ENCODE measurements at regions not wholly inside any gene's neighbourhood (a gene's known extent, or its start where the extent isn't known, plus 50 kb on each side); places are given as distances from the start of the nearest gene placed in this dataset.
"Not testable (repeated sequence)": the region's sequence is repeated elsewhere in the genome, so short reads cannot be mapped to it uniquely, and the experiment has no call there.

DNA sequence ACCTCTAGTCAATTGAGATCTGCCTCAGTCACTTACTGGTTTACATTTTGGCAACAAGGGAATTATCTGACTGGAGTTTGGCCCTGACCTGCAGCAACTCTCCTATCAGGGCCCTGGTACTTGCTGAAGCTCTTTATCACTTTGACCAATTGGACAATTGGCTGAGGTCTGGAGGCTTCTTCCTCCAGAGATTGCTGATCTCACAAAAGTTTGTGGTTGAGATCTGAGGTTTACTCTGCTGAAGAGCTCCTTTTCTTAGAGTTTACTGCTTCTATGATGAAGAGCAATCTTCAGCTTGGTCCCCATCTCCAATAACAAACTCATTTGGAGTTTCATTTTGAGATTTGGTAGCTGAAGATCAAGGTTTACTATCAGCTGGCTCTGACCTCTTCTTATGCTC is 276.9 kb upstream of the SGCG start:
- no peak for DNase-seq (ENCODE audit: low read depth, low spot score)
- in situ Hi-C loops (cut with HindIII; ENCODE audit: low pct_unique_long_range_greater_than_20kb, low sequenced_read_pairs): no loop called here

DNA sequence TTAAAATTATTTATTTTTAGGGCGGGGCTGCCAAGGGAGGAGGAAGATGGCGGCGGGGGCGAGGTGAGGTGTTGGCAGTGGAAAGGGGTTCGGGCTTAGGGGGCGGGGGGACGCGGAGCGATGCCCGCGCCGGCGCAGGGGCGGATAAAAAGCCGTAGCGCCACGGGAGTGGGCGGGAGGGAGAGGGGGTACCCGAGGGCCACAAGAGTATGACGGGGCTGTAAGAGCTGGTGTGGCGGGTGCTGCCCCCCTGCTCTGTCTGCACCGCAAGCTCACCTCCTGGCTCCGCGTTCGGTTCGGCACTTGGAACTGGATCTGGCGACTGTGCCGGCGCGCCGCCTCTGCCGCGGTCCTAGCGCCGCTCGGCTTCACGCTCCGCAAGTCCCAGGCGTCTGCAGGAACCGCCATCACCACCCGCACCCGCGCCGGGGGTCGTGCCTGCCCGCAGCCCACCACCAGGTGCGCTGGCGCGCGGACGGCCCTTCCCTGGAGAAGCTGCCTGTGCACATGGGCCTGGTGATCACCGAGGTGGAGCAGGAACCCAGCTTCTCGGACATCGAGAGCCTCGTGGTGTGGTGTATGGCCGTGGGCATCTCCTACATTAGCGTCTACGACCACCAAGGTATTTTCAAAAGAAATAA is 265.2 kb upstream of the SGCG start:
- peak; percentile 33 for DNase-seq (ENCODE audit: low read depth, low spot score)
- in situ Hi-C loops (cut with HindIII; ENCODE audit: low pct_unique_long_range_greater_than_20kb, low sequenced_read_pairs): no loop called here

DNA sequence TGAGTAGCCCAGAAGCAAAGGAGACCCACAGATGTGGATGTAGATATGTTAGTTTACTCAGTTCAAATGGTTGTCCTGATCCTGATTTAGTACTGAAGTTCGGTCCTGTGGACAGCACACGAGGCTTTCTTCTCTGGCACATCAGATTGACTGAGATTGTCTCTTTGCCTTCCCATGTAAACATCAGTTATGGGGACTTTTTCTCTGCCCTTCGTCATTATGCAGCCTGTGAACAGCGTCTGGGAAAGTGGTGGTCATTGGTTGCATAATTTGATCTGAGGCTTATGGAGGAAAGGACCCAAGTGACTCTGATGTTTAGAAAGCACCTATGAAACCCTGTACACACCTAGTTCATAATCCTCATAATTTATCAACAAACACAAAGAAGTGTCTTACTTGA is 264.5 kb upstream of the SGCG start:
- DNase-seq (ENCODE audit: low read depth, low spot score); in situ Hi-C loops (cut with HindIII; ENCODE audit: low pct_unique_long_range_greater_than_20kb, low sequenced_read_pairs): not testable (repeated sequence)

DNA sequence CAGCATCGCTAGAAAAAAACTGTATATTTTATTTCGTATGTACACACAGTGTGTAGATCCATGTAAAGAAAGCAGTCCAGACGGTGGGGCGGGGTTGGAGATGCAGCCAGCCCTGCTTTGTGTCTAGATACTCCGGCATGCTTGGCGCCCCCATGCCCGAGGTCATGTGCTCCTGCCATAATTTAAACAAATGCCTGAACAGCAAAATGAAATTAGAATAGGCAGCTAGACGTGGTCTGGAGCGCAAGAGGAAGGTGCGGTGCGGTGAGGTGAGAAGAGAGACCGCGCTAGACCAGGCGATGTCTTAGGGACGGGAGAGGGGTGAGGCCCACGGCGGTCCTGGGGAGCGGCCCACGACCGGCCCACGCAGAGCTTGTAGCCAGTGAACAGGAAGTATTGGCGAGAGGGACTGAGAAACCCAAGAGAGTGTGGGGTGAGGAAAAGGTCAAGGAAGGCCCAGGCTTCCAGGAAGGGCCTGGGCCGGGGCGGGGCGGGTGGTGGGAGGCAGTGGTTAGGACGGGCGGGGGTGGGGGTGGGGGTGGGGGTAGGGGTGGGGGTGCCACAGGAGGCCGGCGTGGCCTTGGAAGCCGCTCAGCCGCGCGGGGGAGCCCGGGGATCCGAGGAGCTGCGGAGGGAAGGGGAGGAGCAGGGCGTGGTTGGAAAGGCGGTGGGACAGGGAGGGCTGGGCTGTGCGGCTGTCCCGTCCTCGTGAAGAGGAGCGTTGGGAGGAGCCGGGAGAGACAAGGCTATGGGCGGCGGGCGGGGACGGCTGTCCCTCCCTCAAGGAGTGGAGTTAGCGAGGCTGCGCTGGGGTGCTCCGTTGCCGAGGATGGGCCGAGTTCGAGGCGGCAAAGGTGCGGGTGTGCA is 254.7 kb upstream of the SGCG start:
- DNase-seq (ENCODE audit: low read depth, low spot score): no peak
- in situ Hi-C loops (cut with HindIII; ENCODE audit: low pct_unique_long_range_greater_than_20kb, low sequenced_read_pairs): no loop called here

DNA sequence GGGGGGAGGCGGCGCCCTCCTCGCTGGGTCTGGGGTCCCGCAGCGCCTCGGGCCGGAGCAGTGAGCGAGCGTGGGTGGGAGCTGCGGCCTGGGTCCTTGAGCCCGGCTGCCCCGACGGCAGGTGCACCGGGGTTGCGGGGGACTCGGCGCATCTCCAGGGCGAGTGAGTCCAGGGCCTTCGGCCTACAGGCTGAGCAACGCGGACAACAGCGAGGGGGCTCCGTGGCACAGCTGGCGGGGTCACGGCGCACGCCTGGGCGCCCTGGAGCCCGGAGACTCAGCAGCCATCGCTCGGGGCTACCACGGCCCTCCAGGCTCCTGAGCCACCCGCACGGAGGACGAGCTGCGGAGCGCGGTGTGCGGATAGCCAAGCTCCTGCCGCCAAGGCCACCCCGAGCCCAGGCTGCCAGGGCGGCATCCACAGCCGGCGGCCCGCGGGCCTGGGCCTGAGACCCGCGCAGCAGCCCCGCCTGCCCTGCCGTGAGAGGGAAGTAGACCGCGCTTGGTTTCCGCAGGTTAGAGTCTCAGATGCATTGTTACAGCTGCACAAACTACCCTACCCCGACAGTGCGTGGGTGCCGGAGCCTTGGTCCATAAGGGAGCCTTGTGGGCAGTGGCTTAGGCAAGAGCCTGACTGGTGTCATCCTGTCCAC is 253.9 kb upstream of the SGCG start:
- in situ Hi-C loops (cut with HindIII; ENCODE audit: low pct_unique_long_range_greater_than_20kb, low sequenced_read_pairs): no loop called here
- DNase-seq (ENCODE audit: low read depth, low spot score): no peak

DNA sequence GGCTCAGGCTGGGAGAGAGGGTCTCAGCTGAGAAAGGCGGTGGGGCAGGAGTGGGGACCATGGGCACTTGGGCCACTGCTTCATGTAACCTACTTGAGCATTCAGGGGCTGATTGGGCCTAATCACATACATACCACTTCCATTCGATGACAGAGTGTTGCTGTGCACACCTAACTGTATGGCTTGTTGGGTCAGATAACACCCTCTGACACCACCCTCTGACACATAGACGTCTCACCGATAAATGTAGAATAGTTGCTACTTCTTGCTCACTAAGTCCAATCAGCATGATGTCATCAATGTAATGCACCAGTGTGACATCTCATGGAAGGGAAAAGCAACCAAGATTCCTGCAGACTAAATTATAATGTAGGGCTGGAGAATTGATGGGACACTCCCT is 252.9 kb upstream of the SGCG start:
- DNase-seq (ENCODE audit: low read depth, low spot score); in situ Hi-C loops (cut with HindIII; ENCODE audit: low pct_unique_long_range_greater_than_20kb, low sequenced_read_pairs): not testable (repeated sequence)

DNA sequence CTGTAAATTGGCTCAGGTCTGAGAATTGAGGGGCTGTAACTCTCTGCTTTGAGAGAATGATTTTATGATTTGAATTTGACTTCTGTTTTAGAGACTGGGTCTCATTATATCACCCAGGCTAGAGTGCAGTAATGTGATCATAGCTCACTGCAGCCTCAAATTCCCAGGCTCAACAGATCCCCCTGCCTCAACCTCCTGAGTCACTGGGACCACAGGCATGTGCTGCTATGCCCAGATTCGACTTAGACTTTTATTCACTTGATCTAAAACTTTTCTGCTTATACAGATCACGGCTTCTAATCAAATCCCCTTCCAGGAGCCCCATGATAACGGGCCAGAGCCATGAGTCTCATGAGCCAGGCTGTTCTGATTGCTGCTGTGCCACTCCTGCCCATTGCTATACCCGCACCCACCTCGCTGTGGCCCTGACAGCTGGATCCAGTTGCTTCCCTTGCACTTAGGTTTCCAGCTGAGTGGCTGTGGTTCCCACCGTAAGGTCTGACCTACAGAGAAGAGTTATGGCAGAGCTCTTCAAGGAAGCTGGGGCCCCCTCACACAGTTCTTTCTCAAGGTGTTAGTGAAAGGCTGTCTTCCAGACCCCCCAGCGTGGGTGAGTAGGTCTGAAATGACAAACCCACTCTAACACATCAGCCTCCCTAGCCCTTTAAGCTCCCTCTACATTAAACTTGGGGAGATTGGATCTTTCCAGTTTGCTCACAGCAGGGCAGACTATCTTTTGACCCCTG is 251.2 kb upstream of the SGCG start:
- in situ Hi-C loops (cut with HindIII; ENCODE audit: low pct_unique_long_range_greater_than_20kb, low sequenced_read_pairs): no loop called here
- no peak for DNase-seq (ENCODE audit: low read depth, low spot score)

DNA sequence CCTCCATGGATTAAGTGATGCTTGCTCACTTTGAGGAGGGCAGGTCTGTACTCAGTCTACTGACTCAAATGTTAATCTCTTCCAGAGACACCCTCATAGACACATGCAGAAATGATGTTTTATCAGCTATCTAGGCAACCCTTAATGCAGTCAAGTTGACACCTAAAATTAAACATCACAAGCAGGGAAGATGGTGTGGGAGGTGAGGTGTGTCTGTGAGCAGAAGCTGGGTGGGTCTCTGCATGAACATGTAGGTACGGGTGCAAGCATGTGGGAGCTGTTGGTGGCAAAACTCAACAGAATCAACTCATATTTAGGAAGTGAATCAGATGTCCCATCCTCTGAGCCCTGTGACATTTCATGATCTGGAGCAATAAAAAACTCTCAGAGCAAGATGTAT is 249.2 kb upstream of the SGCG start:
- DNase-seq (ENCODE audit: low read depth, low spot score): no peak
- in situ Hi-C loops (cut with HindIII; ENCODE audit: low pct_unique_long_range_greater_than_20kb, low sequenced_read_pairs): no loop called here

DNA sequence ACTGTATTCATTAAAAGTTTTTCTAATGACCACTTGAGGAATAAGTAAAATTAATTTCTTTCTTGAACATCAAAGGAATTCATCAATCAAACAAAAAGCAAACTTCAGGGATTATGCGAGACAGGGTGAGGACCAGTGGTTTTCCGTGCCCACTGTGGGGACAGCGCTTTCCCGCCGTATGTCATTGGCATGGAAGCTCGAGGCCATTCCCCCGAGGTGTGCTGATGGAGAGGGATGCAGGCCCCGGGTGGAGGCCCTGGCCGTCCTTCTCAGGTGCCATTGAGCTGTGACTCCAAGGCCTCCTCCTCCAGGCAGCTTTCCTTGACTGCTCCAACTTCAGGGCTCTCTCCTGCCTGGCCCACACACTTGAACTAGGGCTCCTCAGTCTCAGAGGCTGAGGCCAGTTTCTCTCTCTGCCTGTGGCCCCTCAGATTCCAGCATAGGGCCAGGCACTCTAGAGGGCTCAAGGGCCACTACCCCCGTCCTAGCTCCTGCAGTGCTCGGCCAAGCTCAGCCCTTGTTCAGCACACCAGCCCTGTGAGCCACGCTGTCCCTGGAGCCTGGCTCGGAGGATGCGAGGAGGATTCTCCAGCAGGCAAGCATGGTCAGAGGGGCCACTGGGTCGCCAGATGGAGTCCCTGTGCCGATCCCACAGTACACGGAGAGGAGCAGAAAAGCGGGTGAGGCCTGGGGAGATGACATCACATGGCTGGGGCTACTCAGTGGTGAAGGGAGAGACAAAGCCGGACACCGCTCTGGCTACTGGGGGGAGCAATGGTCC is 248.0 kb upstream of the SGCG start:
- DNase-seq (ENCODE audit: low read depth, low spot score); in situ Hi-C loops (cut with HindIII; ENCODE audit: low pct_unique_long_range_greater_than_20kb, low sequenced_read_pairs): not testable (repeated sequence)

DNA sequence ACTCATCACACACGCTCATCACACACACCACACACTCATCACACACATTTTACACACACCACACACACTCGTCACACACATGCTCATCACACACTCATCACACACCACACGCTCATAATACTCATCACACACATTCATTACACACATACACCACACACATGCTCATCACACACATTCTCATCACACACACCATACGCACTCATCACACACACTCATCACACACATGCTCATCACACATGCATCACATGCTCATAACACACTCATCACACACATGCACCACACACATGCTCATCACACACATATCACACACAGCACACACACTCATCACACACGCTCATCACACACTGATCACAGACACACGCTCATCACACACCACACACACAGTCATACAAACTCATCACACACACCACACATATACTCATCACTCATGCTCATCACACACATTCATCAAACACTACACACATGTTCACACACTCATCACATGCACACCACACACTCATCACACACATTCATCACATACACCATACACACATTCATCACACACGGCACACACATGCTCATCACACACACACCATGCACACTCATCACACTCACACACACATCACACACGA is 247.1 kb upstream of the SGCG start:
- no peak for DNase-seq (ENCODE audit: low read depth, low spot score)
- in situ Hi-C loops (cut with HindIII; ENCODE audit: low pct_unique_long_range_greater_than_20kb, low sequenced_read_pairs): no loop called here

DNA sequence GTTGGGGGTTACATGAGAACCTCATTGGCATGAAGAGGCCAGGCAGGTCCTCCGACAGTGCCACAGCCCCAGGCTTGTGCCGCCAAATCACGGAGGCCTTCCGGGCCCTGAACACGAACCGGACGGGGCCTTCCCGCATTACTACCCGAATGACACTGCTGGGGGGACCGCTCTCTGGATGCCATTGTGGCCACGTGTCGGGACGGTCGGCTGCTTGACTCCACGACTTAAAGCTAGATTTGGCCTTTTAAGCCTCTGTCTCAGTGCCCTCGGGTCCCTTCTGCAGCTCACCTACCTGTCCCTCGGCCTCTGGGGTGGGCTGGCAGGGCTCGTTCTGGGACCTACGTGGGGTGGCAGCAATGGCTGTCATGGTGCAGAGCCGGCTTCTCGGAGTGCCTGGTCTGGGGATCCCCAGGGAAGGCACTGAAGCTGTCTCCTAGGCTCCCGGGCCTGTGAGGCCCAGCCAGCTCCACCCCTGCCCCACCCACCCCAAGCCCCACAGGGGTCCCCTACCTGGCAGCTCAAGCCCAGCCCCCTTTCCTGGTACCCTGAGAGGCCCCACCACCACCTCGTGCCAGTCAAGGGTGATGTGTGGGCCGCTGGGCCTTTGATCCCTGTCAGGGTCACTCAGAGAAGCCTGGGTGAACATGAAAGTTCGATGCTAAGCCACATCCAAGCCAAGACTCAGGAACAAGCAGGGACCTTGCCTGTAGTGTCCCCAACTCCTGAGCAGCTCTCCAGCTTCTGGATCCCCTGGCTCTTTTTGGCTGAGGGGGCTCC is 245.8 kb upstream of the SGCG start:
- no peak for DNase-seq (ENCODE audit: low read depth, low spot score)
- in situ Hi-C loops (cut with HindIII; ENCODE audit: low pct_unique_long_range_greater_than_20kb, low sequenced_read_pairs): no loop called here

DNA sequence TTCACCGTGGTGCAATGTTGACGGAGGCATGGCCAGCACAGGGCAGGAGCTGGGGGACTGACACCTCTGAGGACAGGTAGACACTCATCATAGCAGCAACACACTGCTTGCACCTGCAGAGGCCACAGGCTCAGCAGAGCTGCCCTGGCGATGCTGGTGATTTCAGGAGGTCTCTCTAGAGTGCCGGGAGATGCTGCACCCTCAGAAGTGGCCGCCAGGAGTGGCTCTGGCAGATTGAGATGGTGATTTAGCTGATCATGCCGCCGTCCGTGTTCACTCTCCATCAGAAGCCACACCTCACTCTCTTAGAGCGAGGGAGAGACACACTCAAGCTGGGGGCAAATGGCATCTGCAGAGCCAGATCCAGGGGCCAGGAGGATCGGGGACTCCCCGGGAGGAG is 244.6 kb upstream of the SGCG start:
- in situ Hi-C loops (cut with HindIII; ENCODE audit: low pct_unique_long_range_greater_than_20kb, low sequenced_read_pairs): no loop called here

DNA sequence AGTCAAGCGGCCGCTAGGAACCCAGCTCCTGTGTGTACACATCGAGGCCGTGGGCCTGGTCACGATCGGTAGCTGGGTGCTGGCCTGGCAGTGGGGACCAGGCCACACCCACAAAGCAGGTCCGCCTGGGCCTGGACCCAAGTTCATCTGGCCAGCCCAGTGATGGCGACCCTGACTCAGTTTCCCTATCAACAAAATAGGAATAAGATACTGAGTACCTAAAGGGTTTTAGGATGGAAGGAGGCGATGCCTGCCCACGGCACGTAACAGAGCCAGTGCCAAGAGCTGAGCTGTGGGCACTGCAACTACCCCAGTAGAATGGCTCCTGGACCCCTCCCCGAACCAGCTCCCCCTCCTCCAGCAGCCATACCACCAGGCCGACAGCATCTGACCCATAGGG is 243.5 kb upstream of the SGCG start:
- in situ Hi-C loops (cut with HindIII; ENCODE audit: low pct_unique_long_range_greater_than_20kb, low sequenced_read_pairs): no loop called here
- no peak for DNase-seq (ENCODE audit: low read depth, low spot score)

More for the DNA sequence above, 244.6 kb upstream of the SGCG start:
- no peak for DNase-seq (ENCODE audit: low read depth, low spot score)

DNA sequence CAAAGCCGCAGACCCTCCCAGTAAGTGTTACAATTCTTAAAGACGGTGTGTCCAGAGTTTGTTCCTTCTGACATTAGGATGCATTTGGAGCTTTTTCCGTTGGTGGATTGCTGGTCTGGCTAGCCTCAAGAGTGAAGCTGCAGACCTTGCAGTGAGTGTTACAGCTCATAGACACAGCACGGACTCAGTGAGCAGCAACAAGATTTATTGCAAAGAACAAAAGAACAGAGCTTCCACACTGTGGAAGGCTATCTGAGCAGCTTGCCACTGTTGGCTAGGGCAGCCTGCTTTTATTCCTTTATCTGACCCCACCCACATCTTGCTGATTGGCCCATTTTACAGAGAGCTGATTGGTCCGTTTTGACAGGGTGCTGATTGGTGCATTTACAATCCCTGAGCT is 242.8 kb upstream of the SGCG start:
- no peak for DNase-seq (ENCODE audit: low read depth, low spot score)
- in situ Hi-C loops (cut with HindIII; ENCODE audit: low pct_unique_long_range_greater_than_20kb, low sequenced_read_pairs): no loop called here

DNA sequence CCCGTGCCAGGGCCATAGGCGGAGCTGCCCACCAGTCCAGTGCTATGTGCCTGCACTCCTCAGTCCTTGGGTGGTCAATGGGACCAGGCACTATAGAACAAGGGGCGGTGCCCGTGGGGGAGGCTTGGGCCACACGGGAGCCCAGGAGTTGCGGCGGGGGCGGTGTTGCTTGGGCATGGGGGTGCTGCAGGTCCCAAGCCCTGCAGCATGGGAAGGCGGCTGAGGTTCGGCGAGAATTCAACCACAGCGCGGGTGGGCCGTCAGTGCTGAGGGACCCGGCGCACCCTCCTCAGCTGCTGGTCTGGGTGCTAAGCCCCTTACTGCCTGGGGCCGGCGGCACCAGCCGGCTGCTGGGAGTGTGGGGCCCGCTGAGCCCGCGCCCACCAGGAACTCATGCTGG is 242.2 kb upstream of the SGCG start:
- in situ Hi-C loops (cut with HindIII; ENCODE audit: low pct_unique_long_range_greater_than_20kb, low sequenced_read_pairs): no loop called here
- no peak for DNase-seq (ENCODE audit: low read depth, low spot score)

DNA sequence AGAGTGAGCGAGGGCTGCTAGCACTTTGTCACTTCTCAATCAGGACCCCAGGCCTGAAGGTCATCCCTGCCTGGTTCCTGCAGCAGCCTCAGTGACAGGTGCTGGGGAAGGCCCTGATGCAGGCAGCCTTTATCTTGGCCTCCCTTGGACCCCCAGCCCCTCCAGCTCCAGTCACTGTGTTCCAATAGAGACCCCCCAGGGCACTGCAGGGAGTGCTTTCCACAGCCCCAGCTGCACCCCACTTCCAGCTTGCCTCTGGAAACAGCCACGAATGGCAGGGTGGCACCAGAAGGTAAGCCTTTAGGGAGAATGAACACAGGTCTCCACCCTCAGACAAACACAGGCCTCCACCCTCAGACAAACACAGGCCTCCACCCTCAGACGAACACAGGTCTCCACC is 241.6 kb upstream of the SGCG start:
- no peak for DNase-seq (ENCODE audit: low read depth, low spot score)
- in situ Hi-C loops (cut with HindIII; ENCODE audit: low pct_unique_long_range_greater_than_20kb, low sequenced_read_pairs): no loop called here
